Suppressor macrophage treated with lipopolysaccharide for 1 hour (primary cell): ENCODE measurements at regions not wholly inside any gene's neighbourhood (a gene's known extent, or its start where the extent isn't known, plus 50 kb on each side); places are given as distances from the start of the nearest gene placed in this dataset.
"Not testable (repeated sequence)": the region's sequence is repeated elsewhere in the genome, so short reads cannot be mapped to it uniquely, and the experiment has no call there.

Experiments used
- DNase-seq, 3 donors: peaks; one replicate each; pipeline ENCODE4 v3.0.0-alpha.2; 2020 to 2022

- no peak for DNase-seq
Observed at GRCh38 chr16:8436931-8437330, 153.4 kb downstream of the TMEM114 start.

GRCh38 chr16:8431783-8432182, 158.5 kb downstream of the TMEM114 start:
- no peak for DNase-seq

GRCh38 chr16:8430401-8430800, 159.9 kb downstream of the TMEM114 start:
- DNase-seq, result no peak

- DNase-seq, result no peak
Observed at GRCh38 chr16:8426569-8426968, 163.7 kb downstream of the TMEM114 start.

- no peak for DNase-seq
Observed at GRCh38 chr16:8417145-8417544, 173.2 kb downstream of the TMEM114 start.

GRCh38 chr16:8408855-8409567, 181.3 kb downstream of the TMEM114 start:
- DNase-seq, result no peak

GRCh38 chr16:8407351-8407750, 183.0 kb downstream of the TMEM114 start:
- DNase-seq, result no peak

- DNase-seq, result no peak
Observed at GRCh38 chr16:8403978-8404749, 186.1 kb downstream of the TMEM114 start.

GRCh38 chr16:8402981-8403843, 187.1 kb downstream of the TMEM114 start:
- DNase-seq, result no peak

- not testable (repeated sequence) for DNase-seq
Observed at GRCh38 chr16:8400683-8401082, 189.6 kb downstream of the TMEM114 start.

GRCh38 chr16:8398548-8398947, 191.8 kb downstream of the TMEM114 start:
- DNase-seq, result no peak

GRCh38 chr16:8397223-8397622, 193.1 kb downstream of the TMEM114 start:
- DNase-seq, result no peak

GRCh38 chr16:8396463-8396862, 193.8 kb downstream of the TMEM114 start:
- no peak for DNase-seq

GRCh38 chr16:8391257-8391656, 199.1 kb downstream of the TMEM114 start:
- DNase-seq, result no peak

GRCh38 chr16:8388684-8389083, 201.6 kb downstream of the TMEM114 start:
- DNase-seq, result no peak

- no peak for DNase-seq
Observed at GRCh38 chr16:8381814-8382213, 208.5 kb downstream of the TMEM114 start.

- no peak for DNase-seq
Observed at GRCh38 chr16:8380311-8380710, 210.0 kb downstream of the TMEM114 start.

- DNase-seq, result no peak
Observed at GRCh38 chr16:8377864-8378263, 212.4 kb downstream of the TMEM114 start.

GRCh38 chr16:8376858-8377257, 213.5 kb downstream of the TMEM114 start:
- DNase-seq, result no peak

- peak in 2 of 3 donors; percentile 1 to 3 for DNase-seq
Observed at GRCh38 chr16:8376430-8376829, 213.9 kb downstream of the TMEM114 start.

GRCh38 chr16:8375232-8375587, 215.1 kb downstream of the TMEM114 start:
- no peak for DNase-seq

GRCh38 chr16:8374586-8375231, 215.6 kb downstream of the TMEM114 start:
- no peak for DNase-seq
